Fibroblast of lung (primary cell): ENCODE measurements at regions not wholly inside any gene's neighbourhood (a gene's known extent, or its start where the extent isn't known, plus 50 kb on each side); places are given as distances from the start of the nearest gene placed in this dataset.
"Not testable (repeated sequence)": the region's sequence is repeated elsewhere in the genome, so short reads cannot be mapped to it uniquely, and the experiment has no call there.

Source experiments
- DNase-seq, 2 donors: peaks; one replicate each; pipeline versions ENCODE4 v3.0.0 to v3.0.0-alpha.2; 2010; ENCODE audit warnings: low read depth in 2 of 2
- H2AFZ ChIP-seq: 2 replicates; pipeline ENCODE4 v1.5.1; 2012; ENCODE audit warnings: low read length, control low read depth, inconsistent platforms
- H3K27ac ChIP-seq: 2 replicates; pipeline ENCODE4 v1.5.1; 2011; ENCODE audit warnings: low read length, control low read depth; ENCODE audit not compliant: insufficient read depth
- H3K27me3 ChIP-seq: 2 replicates; pipeline ENCODE4 v1.5.1; 2011; ENCODE audit warnings: mild to moderate bottlenecking, low read length; ENCODE audit not compliant: control insufficient read depth, insufficient read depth
- H3K36me3 ChIP-seq: 2 replicates; pipeline ENCODE4 v1.5.1; 2011; ENCODE audit warnings: low read length; ENCODE audit not compliant: control insufficient read depth, insufficient read depth
- H3K4me1 ChIP-seq: 2 replicates; pipeline ENCODE4 v1.5.1; 2011; ENCODE audit warnings: low read length; ENCODE audit not compliant: control insufficient read depth, insufficient read depth; ENCODE audit errors: extremely low read depth
- H3K4me2 ChIP-seq: 2 replicates; pipeline ENCODE4 v1.5.1; 2011; ENCODE audit warnings: low read length, control low read depth; ENCODE audit not compliant: insufficient read depth; ENCODE audit errors: extremely low read depth
- H3K4me3 ChIP-seq, 4 experiments: fragments of 200-600 bp in 1 of 4; sonication (generic) in 1 of 4; replicated peaks in 1 of 4; 2 replicates each; pipeline ENCODE4 v1.5.1; 2011 to 2016; ENCODE audit warnings: low read length in 4 of 4, low read depth in 3 of 4, mild to moderate bottlenecking in 3 of 4, control low read depth in 2 of 4, inconsistent platforms in 1 of 4, mixed read lengths in 1 of 4; ENCODE audit not compliant: insufficient read depth in 1 of 4; ENCODE audit errors: control extremely low read depth in 1 of 4
- H3K79me2 ChIP-seq: 2 replicates; pipeline ENCODE4 v1.5.1; 2012; ENCODE audit warnings: mild to moderate bottlenecking, low read length, inconsistent platforms; ENCODE audit not compliant: control insufficient read depth, insufficient read depth
- H3K9ac ChIP-seq: 2 replicates; pipeline ENCODE4 v1.5.1; 2011; ENCODE audit warnings: mild to moderate bottlenecking, low read length, control low read depth; ENCODE audit not compliant: insufficient read depth
- H3K9me3 ChIP-seq: 2 replicates; pipeline ENCODE4 v1.5.1; 2012; ENCODE audit warnings: low read depth, low read length; ENCODE audit not compliant: control insufficient read depth, insufficient read depth
- H4K20me1 ChIP-seq: 2 replicates; pipeline ENCODE4 v1.5.1; 2011; ENCODE audit warnings: low read length; ENCODE audit not compliant: control insufficient read depth, insufficient read depth; ENCODE audit errors: extremely low read depth
- CTCF ChIP-seq, 2 donors: IDR thresholded peaks in 1 of 2; conservative IDR thresholded peaks in 1 of 2; 1 replicate in 1 of 2; 2 replicates in 1 of 2; pipeline ENCODE4 v1.5.1; 2011 to 2012; ENCODE audit warnings: low read length in 2 of 2, control low read depth in 1 of 2, inconsistent platforms in 1 of 2, low read depth in 1 of 2, mild to moderate bottlenecking in 1 of 2
- EZH2 ChIP-seq: IDR thresholded peaks from 2 replicates; pipeline ENCODE4 v1.5.1; 2012; ENCODE audit warnings: low read length, control low read depth, mild to moderate bottlenecking; ENCODE audit errors: missing control alignments

GRCh38 chr12:64552510-64552909 lies 57.8 kb upstream of the RASSF3 start:
- H3K36me3 ChIP-seq, H3K4me1 ChIP-seq, H3K9ac ChIP-seq, H3K27me3 ChIP-seq, H4K20me1 ChIP-seq, H3K79me2 ChIP-seq, H3K9me3 ChIP-seq, H2AFZ ChIP-seq, DNase-seq, H3K4me3 ChIP-seq, H3K4me2 ChIP-seq, H3K27ac ChIP-seq: not testable (repeated sequence)

DNA sequence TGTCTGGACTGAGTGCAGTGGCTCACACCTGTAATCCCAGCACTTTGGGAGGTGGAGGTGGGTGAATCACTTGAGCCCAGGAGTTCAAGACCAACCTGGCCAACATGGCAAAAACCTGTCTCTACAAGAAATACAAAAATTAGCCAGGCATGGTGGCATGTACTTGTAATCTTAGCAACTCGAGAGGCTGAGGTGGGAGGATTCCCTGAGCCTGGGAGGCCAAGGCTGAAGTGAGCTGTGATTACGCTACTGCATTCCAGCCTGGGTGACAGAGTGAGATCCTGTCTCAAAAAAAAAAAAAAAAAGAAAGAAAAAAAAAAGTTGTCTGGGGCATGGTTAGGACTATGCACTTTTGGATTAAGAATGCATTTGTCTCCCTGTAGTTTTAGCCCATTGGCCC lies 56.6 kb upstream of the RASSF3 start:
- not testable (repeated sequence) for H3K36me3 ChIP-seq, H2AFZ ChIP-seq, H3K4me1 ChIP-seq, H3K9me3 ChIP-seq, H3K9ac ChIP-seq, H3K4me2 ChIP-seq, H3K4me3 ChIP-seq, H4K20me1 ChIP-seq, H3K79me2 ChIP-seq, H3K27ac ChIP-seq, H3K27me3 ChIP-seq, DNase-seq

DNA sequence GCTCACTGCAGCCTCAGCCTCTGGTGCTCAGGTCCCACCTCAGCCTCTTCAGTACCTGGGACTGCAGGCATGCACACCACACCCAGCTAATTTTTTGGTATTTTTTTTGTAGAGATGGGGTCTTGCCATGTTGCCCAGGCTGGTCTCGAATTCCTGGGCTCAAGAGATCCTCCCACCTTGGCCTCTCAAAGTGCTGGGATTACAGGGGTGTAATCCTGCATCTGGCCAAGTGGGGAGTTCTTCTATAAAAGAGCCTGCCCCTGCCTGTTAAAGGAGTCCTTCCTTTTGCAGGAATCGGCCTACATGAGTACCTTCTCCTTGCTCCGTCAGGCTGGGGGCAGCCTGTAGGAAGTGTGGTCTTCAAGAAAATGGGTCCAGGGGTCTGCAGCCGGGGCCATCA lies 54.1 kb upstream of the RASSF3 start:
- no peaks in the 10 kb centered on the region for H4K20me1 ChIP-seq
- TF ChIP-seq EZH2 = no peak
- no peak for TF ChIP-seq CTCF (conservative IDR thresholded peaks at IDR 0.05 in 1 of 2, IDR thresholded peaks at IDR 0.05 in 1 of 2; ENCODE audit: low read depth in 1 of 2, low read length in 2 of 2)
- H3K4me2 ChIP-seq = no peak overlapping the region
- H3K79me2 ChIP-seq = no peaks in the 10 kb centered on the region
- H2AFZ ChIP-seq = no peak overlapping the region
- H3K4me3 ChIP-seq = no peak overlapping the region
- H3K36me3 ChIP-seq = no peaks in the 10 kb centered on the region
- peaks cover 10% of the 10 kb centered on the region for H3K4me1 ChIP-seq
- no peak for DNase-seq
- no peaks in the 10 kb centered on the region for H3K9me3 ChIP-seq
- H3K27me3 ChIP-seq = no peaks in the 10 kb centered on the region
- no peak overlapping the region for H3K9ac ChIP-seq
- no peak overlapping the region for H3K27ac ChIP-seq

- no peak overlapping the region for H3K9ac ChIP-seq
- no peak overlapping the region for H3K4me3 ChIP-seq
- no peak overlapping the region for H2AFZ ChIP-seq
- no peaks in the 10 kb centered on the region for H3K79me2 ChIP-seq
- H3K4me1 ChIP-seq = peaks cover 15% of the 10 kb centered on the region
- H3K27ac ChIP-seq = no peak overlapping the region
- TF ChIP-seq EZH2 = no peak
- H3K4me2 ChIP-seq = no peak overlapping the region
- H3K27me3 ChIP-seq = no peaks in the 10 kb centered on the region
- no peaks in the 10 kb centered on the region for H3K9me3 ChIP-seq
- H4K20me1 ChIP-seq = no peaks in the 10 kb centered on the region
- no peak for DNase-seq
- H3K36me3 ChIP-seq = no peaks in the 10 kb centered on the region
These were observed 51.5 kb upstream of the RASSF3 start for GRCh38 chr12:64558754-64559153.
